ENCODE measurements at regions not wholly inside any gene's neighbourhood (a gene's known extent, or its start where the extent isn't known, plus 50 kb on each side); places are given as distances from the start of the nearest gene placed in this dataset.

- TF ChIP-seq CTCF (IDR thresholded peaks at IDR 0.05), result no peak
- no peak for TF ChIP-seq POLR2AphosphoS5 (IDR thresholded peaks at IDR 0.05)
These were observed 458.3 kb upstream of the SEL1L start for GRCh38 chr14:81991998-81992397.

All from sigmoid colon (tissue), 4 donors.